ENCODE measurements at regions not wholly inside any gene's neighbourhood (a gene's known extent, or its start where the extent isn't known, plus 50 kb on each side); places are given as distances from the start of the nearest gene placed in this dataset.

- Mint-ChIP-seq H3K9me3 (ENCODE audit: low read depth) (no peaks in the 10 kb centered on the region), H3K4me3 (ENCODE audit: unreplicated experiment) (no peak overlapping the region), H3K27ac (ENCODE audit: unreplicated experiment) (no peak overlapping the region), H3K27me3 (ENCODE audit: low read depth) (peaks cover 22% of the 10 kb centered on the region), H3K4me1 (ENCODE audit: low read depth) (no peaks in the 10 kb centered on the region), H3K36me3 (ENCODE audit: low read depth) (no peaks in the 10 kb centered on the region)
- no peak for TF ChIP-seq CTCF (IDR thresholded peaks at IDR 0.05)
- no peak for DNase-seq (ENCODE audit: low spot score)
Observed at GRCh38 chr4:110955748-110956147, 332.9 kb upstream of the PITX2 start.

- Mint-ChIP-seq H3K36me3 (ENCODE audit: low read depth) (no peaks in the 10 kb centered on the region), H3K4me3 (ENCODE audit: unreplicated experiment) (no peak overlapping the region), H3K4me1 (ENCODE audit: low read depth) (no peaks in the 10 kb centered on the region), H3K27ac (ENCODE audit: unreplicated experiment) (no peak overlapping the region), H3K9me3 (ENCODE audit: low read depth) (no peaks in the 10 kb centered on the region), H3K27me3 (ENCODE audit: low read depth) (peaks cover 34% of the 10 kb centered on the region)
- DNase-seq (ENCODE audit: low spot score) = no peak
- TF ChIP-seq CTCF (IDR thresholded peaks at IDR 0.05) = peak; percentile 79
Observed at GRCh38 chr4:110959041-110959643, 336.3 kb upstream of the PITX2 start.

- DNase-seq (ENCODE audit: low spot score) = no peak
- TF ChIP-seq CTCF (IDR thresholded peaks at IDR 0.05) = no peak
- Mint-ChIP-seq H3K9me3 (ENCODE audit: low read depth) (no peaks in the 10 kb centered on the region), H3K4me1 (ENCODE audit: low read depth) (no peaks in the 10 kb centered on the region), H3K36me3 (ENCODE audit: low read depth) (no peaks in the 10 kb centered on the region), H3K4me3 (ENCODE audit: unreplicated experiment) (no peak overlapping the region), H3K27ac (ENCODE audit: unreplicated experiment) (no peak overlapping the region), H3K27me3 (ENCODE audit: low read depth) (peaks cover 36% of the 10 kb centered on the region)
Observed at GRCh38 chr4:110961066-110961465, 338.2 kb upstream of the PITX2 start.

- Mint-ChIP-seq H3K36me3 (ENCODE audit: low read depth) (no peaks in the 10 kb centered on the region), H3K4me1 (ENCODE audit: low read depth) (no peaks in the 10 kb centered on the region), H3K4me3 (ENCODE audit: unreplicated experiment) (no peak overlapping the region), H3K9me3 (ENCODE audit: low read depth) (no peaks in the 10 kb centered on the region), H3K27ac (ENCODE audit: unreplicated experiment) (no peak overlapping the region), H3K27me3 (ENCODE audit: low read depth) (peaks cover 36% of the 10 kb centered on the region)
- TF ChIP-seq CTCF (IDR thresholded peaks at IDR 0.05) = no peak
- DNase-seq (ENCODE audit: low spot score) = no peak
Observed at GRCh38 chr4:110962616-110963015, 339.7 kb upstream of the PITX2 start.

GRCh38 chr4:110963662-110964280 lies 340.9 kb upstream of the PITX2 start:
- H3K4me3 Mint-ChIP-seq (ENCODE audit: unreplicated experiment) = no peak overlapping the region
- H3K27ac Mint-ChIP-seq (ENCODE audit: unreplicated experiment) = no peak overlapping the region
- H3K9me3 Mint-ChIP-seq (ENCODE audit: low read depth) = no peaks in the 10 kb centered on the region
- no peak for TF ChIP-seq CTCF (IDR thresholded peaks at IDR 0.05)
- no peaks in the 10 kb centered on the region for H3K36me3 Mint-ChIP-seq (ENCODE audit: low read depth)
- peaks cover 35% of the 10 kb centered on the region for H3K27me3 Mint-ChIP-seq (ENCODE audit: low read depth)
- H3K4me1 Mint-ChIP-seq (ENCODE audit: low read depth) = no peaks in the 10 kb centered on the region
- no peak for DNase-seq (ENCODE audit: low spot score)
